ENCODE measurements at regions not wholly inside any gene's neighbourhood (a gene's known extent, or its start where the extent isn't known, plus 50 kb on each side); places are given as distances from the start of the nearest gene placed in this dataset.

DNA sequence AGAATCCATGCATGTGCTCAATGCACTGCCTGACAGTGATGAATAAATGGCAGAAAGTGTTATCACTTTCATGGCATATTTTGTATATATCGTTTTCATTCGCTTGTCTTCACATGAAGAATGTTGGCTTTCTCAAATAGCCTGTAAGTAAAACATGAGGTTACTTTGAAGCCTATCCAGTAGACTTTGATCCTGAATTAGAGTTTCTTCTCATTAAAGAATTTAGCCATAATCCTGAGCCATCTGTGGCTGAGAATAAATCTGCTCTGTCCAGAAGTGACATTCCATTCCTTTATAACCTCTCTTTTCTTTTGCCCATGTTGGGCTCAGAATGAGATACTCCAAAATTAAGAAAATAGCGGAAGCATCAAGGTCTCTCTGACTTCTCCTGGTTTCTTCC is 1071.7 kb upstream of the TENM4 start:
- TF ChIP-seq, protein P1, sequence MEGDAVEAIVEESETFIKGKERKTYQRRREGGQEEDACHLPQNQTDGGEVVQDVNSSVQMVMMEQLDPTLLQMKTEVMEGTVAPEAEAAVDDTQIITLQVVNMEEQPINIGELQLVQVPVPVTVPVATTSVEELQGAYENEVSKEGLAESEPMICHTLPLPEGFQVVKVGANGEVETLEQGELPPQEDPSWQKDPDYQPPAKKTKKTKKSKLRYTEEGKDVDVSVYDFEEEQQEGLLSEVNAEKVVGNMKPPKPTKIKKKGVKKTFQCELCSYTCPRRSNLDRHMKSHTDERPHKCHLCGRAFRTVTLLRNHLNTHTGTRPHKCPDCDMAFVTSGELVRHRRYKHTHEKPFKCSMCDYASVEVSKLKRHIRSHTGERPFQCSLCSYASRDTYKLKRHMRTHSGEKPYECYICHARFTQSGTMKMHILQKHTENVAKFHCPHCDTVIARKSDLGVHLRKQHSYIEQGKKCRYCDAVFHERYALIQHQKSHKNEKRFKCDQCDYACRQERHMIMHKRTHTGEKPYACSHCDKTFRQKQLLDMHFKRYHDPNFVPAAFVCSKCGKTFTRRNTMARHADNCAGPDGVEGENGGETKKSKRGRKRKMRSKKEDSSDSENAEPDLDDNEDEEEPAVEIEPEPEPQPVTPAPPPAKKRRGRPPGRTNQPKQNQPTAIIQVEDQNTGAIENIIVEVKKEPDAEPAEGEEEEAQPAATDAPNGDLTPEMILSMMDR (IDR thresholded peaks at IDR 0.05; ENCODE audit: poor library complexity): no peak
- no peak for TF ChIP-seq EZH2phosphoT487 (IDR thresholded peaks at IDR 0.05; ENCODE audit: low read depth, severe bottlenecking, unreplicated experiment)
